ENCODE measurements at regions not wholly inside any gene's neighbourhood (a gene's known extent, or its start where the extent isn't known, plus 50 kb on each side); places are given as distances from the start of the nearest gene placed in this dataset.
A peak's percentile ranks its signal among the peaks of the same experiment; 100 is the strongest.

GRCh38 chr4:43244688-43245382 is 352.3 kb downstream of the GRXCR1 start:
- no peak for DNase-seq

- DNase-seq, result peak; percentile 36
Measured at GRCh38 chr4:43251841-43252240, 359.3 kb downstream of the GRXCR1 start.

- no peak for DNase-seq
Measured at GRCh38 chr4:43253541-43253940, 361.0 kb downstream of the GRXCR1 start.

GRCh38 chr4:43264730-43265129 is 372.2 kb downstream of the GRXCR1 start:
- DNase-seq, result no peak

GRCh38 chr4:43271946-43272345 is 379.4 kb downstream of the GRXCR1 start:
- no peak for DNase-seq

- DNase-seq, result no peak
Measured at GRCh38 chr4:43274376-43274775, 381.9 kb downstream of the GRXCR1 start.

- no peak for DNase-seq
Measured at GRCh38 chr4:43275779-43276178, 383.3 kb downstream of the GRXCR1 start.

GRCh38 chr4:43276321-43276720 is 383.8 kb downstream of the GRXCR1 start:
- no peak for DNase-seq

- no peak for DNase-seq
Measured at GRCh38 chr4:43277003-43277402, 384.5 kb downstream of the GRXCR1 start.

- no peak for DNase-seq
Measured at GRCh38 chr4:43282534-43282933, 390.0 kb downstream of the GRXCR1 start.

GRCh38 chr4:43286137-43286536 is 393.6 kb downstream of the GRXCR1 start:
- DNase-seq, result no peak

- no peak for DNase-seq
Measured at GRCh38 chr4:43296946-43297528, 404.5 kb downstream of the GRXCR1 start.

GRCh38 chr4:43316813-43317212 is 424.3 kb downstream of the GRXCR1 start:
- DNase-seq, result no peak

- DNase-seq, result no peak
Measured at GRCh38 chr4:43325220-43325967, 432.9 kb downstream of the GRXCR1 start.

GRCh38 chr4:43330288-43330687 is 437.8 kb downstream of the GRXCR1 start:
- DNase-seq, result no peak

GRCh38 chr4:43331226-43332051 is 438.9 kb downstream of the GRXCR1 start:
- DNase-seq, result no peak

GRCh38 chr4:43332052-43332425 is 439.5 kb downstream of the GRXCR1 start:
- DNase-seq, result no peak

- no peak for DNase-seq
Measured at GRCh38 chr4:43337707-43338106, 445.2 kb downstream of the GRXCR1 start.

GRCh38 chr4:43339435-43339834 is 446.9 kb downstream of the GRXCR1 start:
- no peak for DNase-seq

- DNase-seq, result no peak
Measured at GRCh38 chr4:43341741-43342140, 449.2 kb downstream of the GRXCR1 start.

GRCh38 chr4:43343298-43343697 is 450.8 kb downstream of the GRXCR1 start:
- no peak for DNase-seq

GRCh38 chr4:43345323-43345925 is 452.9 kb downstream of the GRXCR1 start:
- no peak for DNase-seq

GRCh38 chr4:43348591-43348990 is 456.1 kb downstream of the GRXCR1 start:
- no peak for DNase-seq
